GM19035 (cell line): ENCODE measurements at regions not wholly inside any gene's neighbourhood (a gene's known extent, or its start where the extent isn't known, plus 50 kb on each side); places are given as distances from the start of the nearest gene placed in this dataset.
A peak's percentile ranks its signal among the peaks of the same experiment; 100 is the strongest.
"Not testable (repeated sequence)": the region's sequence is repeated elsewhere in the genome, so short reads cannot be mapped to it uniquely, and the experiment has no call there.

Experiments used
- ATAC-seq: cut with Tn5 transposase; IDR thresholded peaks from one replicate; pipeline ENCODE4 v1.9.1; 2021; ENCODE audit not compliant: unreplicated experiment

DNA sequence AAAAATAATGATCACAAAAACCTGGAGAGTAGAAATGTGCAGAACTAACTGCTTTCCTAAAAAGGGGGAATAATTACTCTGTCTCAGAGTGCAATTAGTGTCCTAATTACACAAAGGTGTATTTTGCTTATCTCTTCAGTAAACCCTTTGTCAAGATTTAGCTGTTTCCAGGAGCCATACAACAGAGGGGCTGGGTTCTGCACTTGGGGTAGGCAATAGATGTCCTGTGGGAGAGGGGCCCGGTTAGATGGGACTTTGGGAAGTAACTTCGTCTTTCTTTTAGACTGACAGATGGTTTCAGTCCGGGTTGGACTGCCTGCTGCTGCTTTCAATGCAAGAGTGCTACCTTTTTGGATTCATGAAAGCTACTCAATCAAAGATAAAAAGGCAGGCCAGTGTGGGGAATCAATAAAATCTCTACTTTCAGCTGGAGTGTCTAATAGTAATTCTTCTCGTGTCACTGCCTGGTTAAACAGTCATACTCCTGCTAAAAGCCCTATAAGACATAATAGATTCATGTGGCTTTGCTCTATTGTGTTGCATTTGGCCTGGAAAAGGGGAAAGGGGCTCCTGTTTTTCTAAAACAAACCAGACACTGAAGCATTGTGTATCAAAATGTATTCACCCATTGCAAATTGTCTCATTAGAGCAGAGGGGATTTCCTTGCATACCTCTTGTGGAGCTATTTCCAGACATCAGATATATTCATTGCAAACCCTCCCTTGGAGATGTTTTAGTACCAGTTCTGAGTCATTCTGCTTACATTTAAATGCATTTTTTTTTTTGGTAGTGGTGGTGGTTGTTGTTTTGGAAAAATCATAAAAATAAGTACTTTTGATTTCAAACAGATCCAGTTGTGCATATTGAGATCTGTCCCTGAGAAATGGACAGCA lies 83.3 kb upstream of the PCDH8 start:
- no peak for ATAC-seq

- ATAC-seq: no peak
Measured at GRCh38 chr13:52931131-52931530, 82.7 kb upstream of the PCDH8 start.

DNA sequence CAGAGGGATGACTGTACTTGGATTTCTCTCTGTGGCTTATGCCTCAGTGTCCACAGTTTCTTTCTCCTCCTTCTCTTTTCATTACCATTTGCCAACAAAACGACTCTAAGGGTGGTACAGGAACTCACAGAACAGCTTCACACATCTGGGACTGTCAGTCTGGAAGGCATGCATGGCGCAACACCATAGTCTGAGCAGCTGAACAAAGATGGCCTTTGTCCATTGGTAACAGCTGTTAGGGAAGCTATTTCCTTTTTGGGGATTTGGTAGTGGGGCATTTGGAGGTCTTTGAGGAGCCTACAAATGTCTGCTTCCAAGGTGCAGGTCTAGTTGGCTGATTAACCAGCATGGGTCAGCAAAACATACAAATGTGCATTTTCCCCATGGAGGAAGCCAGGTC lies 81.4 kb upstream of the PCDH8 start:
- ATAC-seq: no peak

- no peak for ATAC-seq
Measured at GRCh38 chr13:52926971-52927370, 78.5 kb upstream of the PCDH8 start.

GRCh38 chr13:52925775-52926285 lies 77.4 kb upstream of the PCDH8 start:
- ATAC-seq: no peak

DNA sequence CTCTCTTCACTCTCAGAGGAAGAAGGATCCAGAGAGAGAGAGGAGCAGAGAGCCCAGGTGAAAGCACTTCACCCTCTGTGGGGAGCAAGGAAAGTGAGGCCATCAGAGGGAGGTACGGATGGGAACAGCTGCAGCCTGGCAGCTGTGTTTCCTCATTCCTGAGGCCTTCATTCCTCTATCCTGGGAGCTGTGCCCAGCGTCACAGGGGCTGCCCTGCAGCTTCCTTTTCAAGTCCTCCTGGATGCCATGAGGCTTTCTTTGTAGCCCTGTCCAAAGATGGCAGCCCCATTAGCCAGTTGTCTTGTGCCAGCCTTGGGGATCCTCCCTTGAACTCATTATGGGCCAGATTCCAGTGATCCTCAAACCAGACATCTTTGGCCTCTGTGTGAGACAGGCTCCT lies 76.8 kb upstream of the PCDH8 start:
- ATAC-seq: no peak

DNA sequence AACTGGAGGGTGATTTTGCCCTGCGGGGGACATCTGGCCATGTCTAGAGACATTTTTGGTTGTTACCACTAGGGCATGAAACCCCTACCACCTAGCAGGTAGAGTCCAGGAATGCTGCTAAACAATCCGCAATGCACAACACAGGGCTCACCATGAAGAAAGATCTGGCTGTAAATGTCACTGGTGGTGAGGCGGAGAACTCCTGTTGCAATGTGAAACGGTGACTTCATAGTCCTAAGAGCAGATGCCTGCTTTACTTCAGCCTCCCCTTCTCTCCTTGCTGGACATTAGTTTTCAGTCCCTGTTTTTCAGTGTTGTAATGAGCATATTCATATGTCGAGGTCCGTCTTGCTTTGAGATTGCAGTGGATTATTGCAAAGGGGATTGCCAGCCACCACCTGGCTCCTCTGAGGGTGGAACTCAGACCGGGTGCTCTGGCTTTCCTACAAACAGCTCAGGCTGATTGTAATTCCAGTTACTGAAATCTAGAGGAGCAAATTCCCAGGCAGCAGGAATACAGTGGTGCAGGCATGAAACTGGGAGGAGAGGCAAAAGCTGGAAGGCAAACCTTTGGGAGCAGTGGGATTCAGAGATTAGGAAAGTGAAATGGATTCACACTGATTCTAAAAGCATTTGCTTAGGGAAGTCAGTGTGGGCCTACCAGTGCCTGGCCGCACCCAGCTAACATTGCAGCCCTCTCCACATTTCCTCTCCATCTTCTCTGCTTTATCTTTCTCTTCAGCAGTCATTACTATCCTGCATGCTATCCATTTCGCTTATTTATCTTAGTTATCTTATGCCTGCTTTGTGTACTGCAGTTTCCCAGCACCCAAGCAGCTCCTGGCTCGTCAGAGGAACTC lies 76.1 kb upstream of the PCDH8 start:
- no peak for ATAC-seq

- ATAC-seq: no peak
Measured at GRCh38 chr13:52922961-52923360, 74.5 kb upstream of the PCDH8 start.

GRCh38 chr13:52921194-52921593 lies 72.8 kb upstream of the PCDH8 start:
- peak; percentile 99 for ATAC-seq

DNA sequence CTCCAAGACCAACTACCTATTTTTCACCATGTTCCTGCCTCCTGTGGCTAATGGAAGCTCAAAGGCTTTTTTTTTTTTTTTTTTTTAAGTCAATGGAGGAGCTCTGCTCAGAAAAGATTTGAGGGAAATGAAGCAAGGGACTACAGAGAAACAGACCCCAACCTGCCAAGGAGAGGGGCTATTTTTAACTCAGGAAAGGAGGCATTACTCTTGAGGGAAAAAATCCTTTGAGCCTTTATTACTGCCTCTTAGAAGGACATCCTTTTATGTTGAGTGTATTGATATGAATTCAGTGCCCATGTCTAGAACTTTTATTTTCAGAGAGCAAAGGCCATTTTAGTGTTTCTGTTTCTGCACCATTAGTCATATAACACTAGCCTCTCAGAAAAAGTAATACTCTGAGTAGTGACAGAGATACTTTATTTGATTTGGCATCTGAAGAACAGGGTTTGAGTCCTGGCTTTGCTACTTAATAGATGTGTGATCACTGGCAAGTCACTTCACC lies 68.1 kb upstream of the PCDH8 start:
- ATAC-seq: no peak

GRCh38 chr13:52911340-52911739 lies 62.9 kb upstream of the PCDH8 start:
- ATAC-seq: no peak

- not testable (repeated sequence) for ATAC-seq
Measured at GRCh38 chr13:52910318-52910717, 61.9 kb upstream of the PCDH8 start.

DNA sequence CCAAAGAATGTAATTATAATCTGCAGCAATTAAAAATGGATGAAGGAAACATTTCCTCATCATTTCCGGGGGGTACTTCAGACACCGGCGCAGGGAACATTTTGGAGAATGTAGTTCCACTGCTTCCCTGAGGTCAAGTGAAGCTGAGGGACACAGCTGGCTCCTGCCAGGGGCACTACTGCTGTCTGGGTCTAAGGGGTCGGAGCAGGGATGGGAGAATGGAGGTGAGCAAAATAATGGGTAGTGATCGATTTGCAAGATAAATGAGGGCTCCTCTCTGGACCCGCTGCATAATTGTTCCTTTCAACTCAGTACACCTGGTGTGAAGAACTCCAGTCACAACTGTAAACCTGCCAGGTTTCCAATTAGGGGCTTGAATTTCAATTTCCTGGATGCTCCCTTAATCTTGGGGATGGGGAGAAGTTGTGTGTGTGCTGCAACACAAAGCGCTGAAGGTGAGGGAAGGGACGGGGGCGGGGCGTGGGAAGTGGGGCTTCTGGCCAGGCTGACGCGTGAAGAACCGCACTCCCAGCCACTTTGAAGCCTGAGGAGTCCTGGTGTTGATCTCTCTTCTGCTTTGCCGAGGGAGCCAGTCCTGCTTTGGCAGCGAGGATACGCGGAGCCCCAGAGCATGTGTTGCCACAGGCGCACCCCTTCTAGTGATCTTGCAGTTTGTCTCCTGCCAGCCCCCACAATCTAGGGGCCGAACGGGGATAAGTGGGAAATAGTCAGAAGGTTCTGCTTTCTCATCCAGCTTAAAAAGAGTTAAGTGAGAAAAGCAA lies 57.9 kb upstream of the PCDH8 start:
- no peak for ATAC-seq

- ATAC-seq: no peak
Measured at GRCh38 chr13:52905701-52906100, 57.3 kb upstream of the PCDH8 start.

GRCh38 chr13:52903320-52903719 lies 54.9 kb upstream of the PCDH8 start:
- ATAC-seq: peak; percentile 99

- ATAC-seq: no peak
Measured at GRCh38 chr13:52899206-52899605, 50.8 kb upstream of the PCDH8 start.
